ENCODE measurements at regions not wholly inside any gene's neighbourhood (a gene's known extent, or its start where the extent isn't known, plus 50 kb on each side); places are given as distances from the start of the nearest gene placed in this dataset.

DNA sequence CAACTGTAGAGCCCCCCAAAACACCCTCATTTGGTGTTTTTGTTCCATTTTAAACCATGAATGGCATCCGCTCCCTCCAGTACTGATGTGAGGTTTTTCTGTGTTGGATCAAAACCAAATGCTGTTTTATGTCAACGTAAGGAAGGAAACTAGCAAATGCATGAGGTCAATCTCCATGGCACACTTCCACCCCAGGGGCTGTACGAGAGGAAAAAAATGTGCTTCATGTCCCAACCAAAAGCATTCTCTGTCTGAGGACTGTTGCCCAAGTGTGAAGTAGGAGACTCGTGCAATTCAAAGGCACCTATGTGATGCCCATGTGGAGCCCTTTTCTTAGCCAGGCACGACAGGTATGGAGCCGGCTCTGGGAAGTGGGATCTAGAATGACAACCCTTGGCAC, 180.3 kb upstream of the MKI67 start:
- H3K27me3 ChIP-seq (ENCODE audit: control insufficient read depth in 4 of 4, insufficient read depth in 4 of 4, low read length in 3 of 4): peaks cover 0 to 3% (median 0%) of the 10 kb centered on the region in 4 donors
- H3K4me1 ChIP-seq (ENCODE audit: control insufficient read depth in 4 of 4, insufficient read depth in 4 of 4, low read length in 3 of 4): no peaks in the 10 kb centered on the region
- no peak overlapping the region for H3K4me3 ChIP-seq (ENCODE audit: low read depth in 1 of 3, low read length in 3 of 3)
- H3K36me3 ChIP-seq (ENCODE audit: control insufficient read depth in 4 of 4, insufficient read depth in 3 of 4, low read depth in 1 of 4, low read length in 3 of 4): no peaks in the 10 kb centered on the region
- H3K27ac ChIP-seq (ENCODE audit: low read depth in 1 of 2, low read length in 2 of 2): no peak overlapping the region
- no peak for DNase-seq (ENCODE audit: low spot score)
- H3K9me3 ChIP-seq (ENCODE audit: control insufficient read depth in 4 of 4, low read length in 3 of 4): no peaks in the 10 kb centered on the region
- no peak overlapping the region for H3K9ac ChIP-seq (ENCODE audit: low read depth in 1 of 2, low read length in 2 of 2)
- TF ChIP-seq, protein P1, sequence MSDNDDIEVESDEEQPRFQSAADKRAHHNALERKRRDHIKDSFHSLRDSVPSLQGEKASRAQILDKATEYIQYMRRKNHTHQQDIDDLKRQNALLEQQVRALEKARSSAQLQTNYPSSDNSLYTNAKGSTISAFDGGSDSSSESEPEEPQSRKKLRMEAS (IDR thresholded peaks at IDR 0.05): no peak
- TF ChIP-seq HNF4G (IDR thresholded peaks at IDR 0.05) (no peak), FOXA2 (IDR thresholded peaks at IDR 0.05) (no peak), RAD21 (IDR thresholded peaks at IDR 0.05) (no peak), HNF4A (conservative IDR thresholded peaks at IDR 0.05) (no peak), FOXA1 (IDR thresholded peaks at IDR 0.05) (no peak), GABPA (IDR thresholded peaks at IDR 0.05 in 1 of 2, conservative IDR thresholded peaks at IDR 0.05 in 1 of 2) (no peak), YY1 (IDR thresholded peaks at IDR 0.05) (no peak), TAF1 (conservative IDR thresholded peaks at IDR 0.05) (no peak), NR2F2 (IDR thresholded peaks at IDR 0.05) (no peak), SP1 (IDR thresholded peaks at IDR 0.05) (no peak), RXRA (IDR thresholded peaks at IDR 0.05) (no peak)
- TF ChIP-seq, protein P2, sequence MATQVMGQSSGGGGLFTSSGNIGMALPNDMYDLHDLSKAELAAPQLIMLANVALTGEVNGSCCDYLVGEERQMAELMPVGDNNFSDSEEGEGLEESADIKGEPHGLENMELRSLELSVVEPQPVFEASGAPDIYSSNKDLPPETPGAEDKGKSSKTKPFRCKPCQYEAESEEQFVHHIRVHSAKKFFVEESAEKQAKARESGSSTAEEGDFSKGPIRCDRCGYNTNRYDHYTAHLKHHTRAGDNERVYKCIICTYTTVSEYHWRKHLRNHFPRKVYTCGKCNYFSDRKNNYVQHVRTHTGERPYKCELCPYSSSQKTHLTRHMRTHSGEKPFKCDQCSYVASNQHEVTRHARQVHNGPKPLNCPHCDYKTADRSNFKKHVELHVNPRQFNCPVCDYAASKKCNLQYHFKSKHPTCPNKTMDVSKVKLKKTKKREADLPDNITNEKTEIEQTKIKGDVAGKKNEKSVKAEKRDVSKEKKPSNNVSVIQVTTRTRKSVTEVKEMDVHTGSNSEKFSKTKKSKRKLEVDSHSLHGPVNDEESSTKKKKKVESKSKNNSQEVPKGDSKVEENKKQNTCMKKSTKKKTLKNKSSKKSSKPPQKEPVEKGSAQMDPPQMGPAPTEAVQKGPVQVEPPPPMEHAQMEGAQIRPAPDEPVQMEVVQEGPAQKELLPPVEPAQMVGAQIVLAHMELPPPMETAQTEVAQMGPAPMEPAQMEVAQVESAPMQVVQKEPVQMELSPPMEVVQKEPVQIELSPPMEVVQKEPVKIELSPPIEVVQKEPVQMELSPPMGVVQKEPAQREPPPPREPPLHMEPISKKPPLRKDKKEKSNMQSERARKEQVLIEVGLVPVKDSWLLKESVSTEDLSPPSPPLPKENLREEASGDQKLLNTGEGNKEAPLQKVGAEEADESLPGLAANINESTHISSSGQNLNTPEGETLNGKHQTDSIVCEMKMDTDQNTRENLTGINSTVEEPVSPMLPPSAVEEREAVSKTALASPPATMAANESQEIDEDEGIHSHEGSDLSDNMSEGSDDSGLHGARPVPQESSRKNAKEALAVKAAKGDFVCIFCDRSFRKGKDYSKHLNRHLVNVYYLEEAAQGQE (IDR thresholded peaks at IDR 0.05): no peak
- TF ChIP-seq, protein P3, sequence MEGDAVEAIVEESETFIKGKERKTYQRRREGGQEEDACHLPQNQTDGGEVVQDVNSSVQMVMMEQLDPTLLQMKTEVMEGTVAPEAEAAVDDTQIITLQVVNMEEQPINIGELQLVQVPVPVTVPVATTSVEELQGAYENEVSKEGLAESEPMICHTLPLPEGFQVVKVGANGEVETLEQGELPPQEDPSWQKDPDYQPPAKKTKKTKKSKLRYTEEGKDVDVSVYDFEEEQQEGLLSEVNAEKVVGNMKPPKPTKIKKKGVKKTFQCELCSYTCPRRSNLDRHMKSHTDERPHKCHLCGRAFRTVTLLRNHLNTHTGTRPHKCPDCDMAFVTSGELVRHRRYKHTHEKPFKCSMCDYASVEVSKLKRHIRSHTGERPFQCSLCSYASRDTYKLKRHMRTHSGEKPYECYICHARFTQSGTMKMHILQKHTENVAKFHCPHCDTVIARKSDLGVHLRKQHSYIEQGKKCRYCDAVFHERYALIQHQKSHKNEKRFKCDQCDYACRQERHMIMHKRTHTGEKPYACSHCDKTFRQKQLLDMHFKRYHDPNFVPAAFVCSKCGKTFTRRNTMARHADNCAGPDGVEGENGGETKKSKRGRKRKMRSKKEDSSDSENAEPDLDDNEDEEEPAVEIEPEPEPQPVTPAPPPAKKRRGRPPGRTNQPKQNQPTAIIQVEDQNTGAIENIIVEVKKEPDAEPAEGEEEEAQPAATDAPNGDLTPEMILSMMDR (IDR thresholded peaks at IDR 0.05; ENCODE audit: low read depth, low read length, missing input control): no peak
- TF ChIP-seq, protein P4, sequence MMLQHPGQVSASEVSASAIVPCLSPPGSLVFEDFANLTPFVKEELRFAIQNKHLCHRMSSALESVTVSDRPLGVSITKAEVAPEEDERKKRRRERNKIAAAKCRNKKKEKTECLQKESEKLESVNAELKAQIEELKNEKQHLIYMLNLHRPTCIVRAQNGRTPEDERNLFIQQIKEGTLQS (IDR thresholded peaks at IDR 0.05): no peak
- TF ChIP-seq, protein P5, sequence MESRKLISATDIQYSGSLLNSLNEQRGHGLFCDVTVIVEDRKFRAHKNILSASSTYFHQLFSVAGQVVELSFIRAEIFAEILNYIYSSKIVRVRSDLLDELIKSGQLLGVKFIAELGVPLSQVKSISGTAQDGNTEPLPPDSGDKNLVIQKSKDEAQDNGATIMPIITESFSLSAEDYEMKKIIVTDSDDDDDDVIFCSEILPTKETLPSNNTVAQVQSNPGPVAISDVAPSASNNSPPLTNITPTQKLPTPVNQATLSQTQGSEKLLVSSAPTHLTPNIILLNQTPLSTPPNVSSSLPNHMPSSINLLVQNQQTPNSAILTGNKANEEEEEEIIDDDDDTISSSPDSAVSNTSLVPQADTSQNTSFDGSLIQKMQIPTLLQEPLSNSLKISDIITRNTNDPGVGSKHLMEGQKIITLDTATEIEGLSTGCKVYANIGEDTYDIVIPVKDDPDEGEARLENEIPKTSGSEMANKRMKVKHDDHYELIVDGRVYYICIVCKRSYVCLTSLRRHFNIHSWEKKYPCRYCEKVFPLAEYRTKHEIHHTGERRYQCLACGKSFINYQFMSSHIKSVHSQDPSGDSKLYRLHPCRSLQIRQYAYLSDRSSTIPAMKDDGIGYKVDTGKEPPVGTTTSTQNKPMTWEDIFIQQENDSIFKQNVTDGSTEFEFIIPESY (IDR thresholded peaks at IDR 0.05): no peak
- WGBS: 60% methylated on average over 6 of the region's 6 CpGs

DNA sequence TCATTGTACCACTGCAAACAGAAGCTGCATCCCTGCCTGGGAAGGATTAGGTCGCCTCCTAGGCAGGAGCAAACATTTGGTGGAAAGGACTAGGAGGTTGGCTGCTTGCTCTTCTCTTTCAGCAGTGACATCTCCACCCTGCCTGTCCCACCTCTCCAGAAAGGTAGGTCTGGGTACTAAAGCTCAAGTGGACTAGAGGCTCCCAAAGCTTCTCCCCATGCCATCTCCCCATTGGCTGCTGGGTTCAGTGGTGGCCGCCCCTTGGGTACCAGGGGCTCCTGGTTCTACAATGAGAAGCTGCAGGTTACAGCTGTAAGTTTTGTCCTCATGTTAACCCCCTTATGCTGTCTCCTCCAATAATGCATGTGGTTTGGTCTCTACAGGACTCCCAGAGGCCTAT, 180.7 kb upstream of the MKI67 start:
- Histone ChIP-seq H3K4me3 (ENCODE audit: low read depth in 1 of 3, low read length in 3 of 3) (no peak overlapping the region), H3K27me3 (ENCODE audit: control insufficient read depth in 4 of 4, insufficient read depth in 4 of 4, low read length in 3 of 4) (peaks cover 0 to 4% (median 0%) of the 10 kb centered on the region in 4 donors), H3K9me3 (ENCODE audit: control insufficient read depth in 4 of 4, low read length in 3 of 4) (no peaks in the 10 kb centered on the region), H3K27ac (ENCODE audit: low read depth in 1 of 2, low read length in 2 of 2) (no peak overlapping the region), H3K9ac (ENCODE audit: low read depth in 1 of 2, low read length in 2 of 2) (no peak overlapping the region), H3K4me1 (ENCODE audit: control insufficient read depth in 4 of 4, insufficient read depth in 4 of 4, low read length in 3 of 4) (no peaks in the 10 kb centered on the region), H3K36me3 (ENCODE audit: control insufficient read depth in 4 of 4, insufficient read depth in 3 of 4, low read depth in 1 of 4, low read length in 3 of 4) (no peaks in the 10 kb centered on the region)
- TF ChIP-seq EGR1 (IDR thresholded peaks at IDR 0.05; ENCODE audit: low read depth in 2 of 2): no peak
- TF ChIP-seq, protein P3 (IDR thresholded peaks at IDR 0.05; ENCODE audit: low read depth, low read length, missing input control): no peak
- TF ChIP-seq HNF4A (conservative IDR thresholded peaks at IDR 0.05): no peak
- TF ChIP-seq TAF1 (conservative IDR thresholded peaks at IDR 0.05): no peak
- no peak for TF ChIP-seq FOXA2 (IDR thresholded peaks at IDR 0.05)
- no peak for TF ChIP-seq SP1 (IDR thresholded peaks at IDR 0.05)
- TF ChIP-seq, protein P4 (IDR thresholded peaks at IDR 0.05): no peak
- TF ChIP-seq, protein P1 (IDR thresholded peaks at IDR 0.05): no peak
- DNase-seq (ENCODE audit: low spot score): no peak
- 78% methylated on average over 2 of the region's 2 CpGs for WGBS

Data from liver (tissue), 8 donors.